ENCODE measurements at regions not wholly inside any gene's neighbourhood (a gene's known extent, or its start where the extent isn't known, plus 50 kb on each side); places are given as distances from the start of the nearest gene placed in this dataset.

DNA sequence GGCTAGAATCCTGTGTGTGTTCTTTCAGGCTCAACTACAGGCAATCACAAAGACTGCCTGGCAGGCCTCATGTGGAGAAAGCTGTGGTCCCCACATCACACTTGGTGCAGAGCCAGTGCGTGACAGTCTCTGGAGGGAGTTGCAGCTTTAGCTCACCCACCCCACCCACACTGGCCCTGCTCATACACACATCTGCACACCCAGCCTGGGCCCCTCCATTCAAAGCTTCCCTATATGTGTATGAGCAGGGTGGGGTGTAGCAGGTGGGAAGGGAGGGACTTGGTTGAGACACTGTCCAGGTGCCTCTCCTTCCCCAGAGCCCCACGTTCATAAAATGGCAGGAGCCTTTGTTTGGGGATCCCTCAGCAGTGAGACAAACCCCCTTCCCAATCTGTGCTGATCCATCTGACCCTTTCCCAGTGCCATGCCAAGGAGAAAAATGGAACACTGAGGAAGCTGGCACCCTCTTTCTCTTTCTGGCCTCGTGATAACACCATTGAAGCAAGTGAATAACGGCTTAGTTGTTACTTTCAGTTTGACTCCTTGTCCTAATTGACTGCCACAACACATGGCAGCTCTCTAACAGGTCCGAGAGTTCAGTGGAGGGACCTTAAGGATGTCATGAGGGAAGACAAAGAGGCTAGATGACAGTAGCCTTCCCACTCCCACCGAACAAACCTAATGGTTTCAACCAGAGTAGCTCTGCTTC lies 53.8 kb upstream of the NRSN1 start:
- TF ChIP-seq, protein P1, sequence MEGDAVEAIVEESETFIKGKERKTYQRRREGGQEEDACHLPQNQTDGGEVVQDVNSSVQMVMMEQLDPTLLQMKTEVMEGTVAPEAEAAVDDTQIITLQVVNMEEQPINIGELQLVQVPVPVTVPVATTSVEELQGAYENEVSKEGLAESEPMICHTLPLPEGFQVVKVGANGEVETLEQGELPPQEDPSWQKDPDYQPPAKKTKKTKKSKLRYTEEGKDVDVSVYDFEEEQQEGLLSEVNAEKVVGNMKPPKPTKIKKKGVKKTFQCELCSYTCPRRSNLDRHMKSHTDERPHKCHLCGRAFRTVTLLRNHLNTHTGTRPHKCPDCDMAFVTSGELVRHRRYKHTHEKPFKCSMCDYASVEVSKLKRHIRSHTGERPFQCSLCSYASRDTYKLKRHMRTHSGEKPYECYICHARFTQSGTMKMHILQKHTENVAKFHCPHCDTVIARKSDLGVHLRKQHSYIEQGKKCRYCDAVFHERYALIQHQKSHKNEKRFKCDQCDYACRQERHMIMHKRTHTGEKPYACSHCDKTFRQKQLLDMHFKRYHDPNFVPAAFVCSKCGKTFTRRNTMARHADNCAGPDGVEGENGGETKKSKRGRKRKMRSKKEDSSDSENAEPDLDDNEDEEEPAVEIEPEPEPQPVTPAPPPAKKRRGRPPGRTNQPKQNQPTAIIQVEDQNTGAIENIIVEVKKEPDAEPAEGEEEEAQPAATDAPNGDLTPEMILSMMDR (IDR thresholded peaks at IDR 0.05; ENCODE audit: borderline replicate concordance, extremely low read depth, low read length, poor library complexity, severe bottlenecking) = no peak
- TF ChIP-seq EZH2 (IDR thresholded peaks at IDR 0.05; ENCODE audit: borderline replicate concordance, low read depth, low read length, severe bottlenecking) = no peak

Data from DND-41 (cell line).